Gastrocnemius medialis (tissue), 4 donors: ENCODE measurements at regions not wholly inside any gene's neighbourhood (a gene's known extent, or its start where the extent isn't known, plus 50 kb on each side); places are given as distances from the start of the nearest gene placed in this dataset.

Experiments
- ATAC-seq, 2 donors: fragments of 150-250 bp; one replicate each; pipeline ENCODE4 v1.9.1; 2016
- DNase-seq, 2 donors: peaks; one replicate each; pipeline ENCODE4 v3.0.0-alpha.2; 2019
- H3K27ac ChIP-seq, 4 donors: fragments of 200-600 bp; sonication (generic); 1 replicate in 1 of 4; 2 replicates in 3 of 4; pipeline ENCODE4 v1.5.1; 2016 to 2018; ENCODE audit warnings: mild to moderate bottlenecking in 2 of 4, moderate library complexity in 1 of 4
- H3K27me3 ChIP-seq, 3 donors: fragments of 200-600 bp; sonication (generic) in 2 of 3; 1 replicate in 1 of 3; 2 replicates in 2 of 3; pipeline versions ENCODE4 v1.5.1 to v1.6.0; 2016 to 2019; ENCODE audit warnings: mild to moderate bottlenecking in 1 of 3, moderate library complexity in 1 of 3
- H3K36me3 ChIP-seq, 2 donors: fragments of 200-600 bp; sonication (generic) in 1 of 2; one replicate each; pipeline ENCODE4 v1.5.1; 2017 to 2018
- H3K4me1 ChIP-seq, 2 donors: fragments of 200-600 bp; sonication (generic) in 1 of 2; one replicate each; pipeline ENCODE4 v1.5.1; 2016 to 2017; ENCODE audit warnings: mild to moderate bottlenecking in 2 of 2
- H3K4me3 ChIP-seq, 4 donors: fragments of 200-600 bp; sonication (generic) in 3 of 4; 1 replicate in 1 of 4; 2 replicates in 3 of 4; pipeline ENCODE4 v1.5.1; 2016 to 2019; ENCODE audit warnings: mild to moderate bottlenecking in 2 of 4
- H3K9me3 ChIP-seq, 3 donors: fragments of 200-600 bp; sonication (generic) in 2 of 3; 1 replicate in 1 of 3; 2 replicates in 2 of 3; pipeline ENCODE4 v1.5.1; 2016 to 2019
- POLR2A ChIP-seq, 2 donors: fragments of 450-650 bp; IDR thresholded peaks; one replicate each; pipeline ENCODE4 v1.6.1; 2017; ENCODE audit warnings: antibody characterized with exemption in 2 of 2, mild to moderate bottlenecking in 2 of 2, moderate library complexity in 2 of 2
- in situ Hi-C, 4 donors: fragments of 200-750 bp; cut with MboI; loops; one replicate each; pipeline versions ENCODE4 v1.15.0 to v1.8.0; 2017; ENCODE audit warnings: low sequenced_read_pairs in 4 of 4
- intact Hi-C: fragments of 100-400 bp; cut with DNase I; formaldehyde crosslinking; loops from one replicate; pipeline ENCODE4 v1.15.1; 2023; ENCODE audit warnings: low total_unique reads
- TF ChIP-seq, protein P1 (sequence below), 5 experiments: fragments of 450-650 bp in 3 of 5; fragments of 200-600 bp in 2 of 5; sonication (generic) in 2 of 5; IDR thresholded peaks in 4 of 5; conservative IDR thresholded peaks in 1 of 5; 1 replicate in 4 of 5; 2 replicates in 1 of 5; pipeline ENCODE4 v1.5.1; 2016 to 2019; ENCODE audit warnings: antibody characterized with exemption in 5 of 5, mild to moderate bottlenecking in 3 of 5, moderate library complexity in 3 of 5

DNA sequence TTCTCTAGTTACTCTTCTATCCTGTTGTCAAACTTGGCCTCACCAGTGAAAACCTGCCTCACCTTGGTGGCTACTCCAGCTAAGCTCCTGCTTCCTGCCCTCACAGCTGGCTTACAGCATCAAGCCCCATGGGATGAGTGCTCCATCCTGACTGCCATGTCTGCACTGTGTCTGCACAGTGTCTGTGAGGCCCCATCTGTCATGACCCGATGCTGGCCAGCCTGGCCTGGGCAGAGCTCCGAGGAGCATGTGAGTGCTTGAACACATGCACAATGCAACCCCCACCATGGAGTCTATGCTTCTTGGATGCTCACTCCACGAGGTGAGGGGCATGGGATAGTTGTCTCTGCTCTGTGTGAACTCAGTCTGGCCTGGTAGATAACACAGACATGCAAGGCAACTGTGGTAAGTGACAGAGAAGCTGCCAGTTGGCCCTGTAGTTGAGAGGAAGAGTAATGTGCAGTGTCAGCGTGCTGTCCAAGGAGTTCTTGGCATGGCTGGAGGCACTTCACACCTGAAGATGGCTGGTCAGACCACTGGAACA lies 207.1 kb upstream of the ZNF32 start:
- DNase-seq (no peak), ATAC-seq (no peak)
- TF ChIP-seq POLR2A (IDR thresholded peaks at IDR 0.05) = no peak
- H3K4me1 ChIP-seq = no peaks in the 10 kb centered on the region
- H3K27me3 ChIP-seq = no peaks in the 10 kb centered on the region
- in situ Hi-C loops (no loop called here), intact Hi-C loops (no loop called here)
- H3K4me3 ChIP-seq = no peak overlapping the region
- no peaks in the 10 kb centered on the region for H3K9me3 ChIP-seq
- H3K36me3 ChIP-seq = no peaks in the 10 kb centered on the region
- H3K27ac ChIP-seq = no peak overlapping the region

DNA sequence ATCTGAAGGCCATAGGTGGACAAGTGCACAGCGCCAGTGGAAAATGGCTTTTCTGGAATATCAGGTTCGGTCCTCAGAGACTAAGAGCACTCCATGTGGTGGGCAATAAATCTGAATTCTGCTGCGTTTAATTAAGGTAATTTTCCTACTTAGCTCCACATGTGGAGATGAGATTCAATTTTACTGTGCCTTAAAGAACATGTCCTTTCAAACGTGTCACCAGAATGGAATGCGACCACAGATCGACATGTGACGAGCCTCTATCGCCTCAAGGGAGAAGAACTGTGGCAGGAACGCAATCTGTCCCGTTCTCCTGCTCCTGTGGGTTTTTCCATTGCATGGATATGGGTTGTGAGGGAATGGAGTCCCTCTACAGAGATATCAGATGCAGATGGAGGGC lies 205.3 kb upstream of the ZNF32 start:
- in situ Hi-C loops = no loop called here
- H3K27ac ChIP-seq = peak overlapping the region; percentile 30 to 66 (median 42)
- H3K9me3 ChIP-seq = no peaks in the 10 kb centered on the region
- peak; percentile 50 to 53 for ATAC-seq
- H3K36me3 ChIP-seq = no peaks in the 10 kb centered on the region
- no peak overlapping the region for H3K4me3 ChIP-seq
- DNase-seq = no peak
- no peak for TF ChIP-seq POLR2A (IDR thresholded peaks at IDR 0.05)
- TF ChIP-seq, protein P1, sequence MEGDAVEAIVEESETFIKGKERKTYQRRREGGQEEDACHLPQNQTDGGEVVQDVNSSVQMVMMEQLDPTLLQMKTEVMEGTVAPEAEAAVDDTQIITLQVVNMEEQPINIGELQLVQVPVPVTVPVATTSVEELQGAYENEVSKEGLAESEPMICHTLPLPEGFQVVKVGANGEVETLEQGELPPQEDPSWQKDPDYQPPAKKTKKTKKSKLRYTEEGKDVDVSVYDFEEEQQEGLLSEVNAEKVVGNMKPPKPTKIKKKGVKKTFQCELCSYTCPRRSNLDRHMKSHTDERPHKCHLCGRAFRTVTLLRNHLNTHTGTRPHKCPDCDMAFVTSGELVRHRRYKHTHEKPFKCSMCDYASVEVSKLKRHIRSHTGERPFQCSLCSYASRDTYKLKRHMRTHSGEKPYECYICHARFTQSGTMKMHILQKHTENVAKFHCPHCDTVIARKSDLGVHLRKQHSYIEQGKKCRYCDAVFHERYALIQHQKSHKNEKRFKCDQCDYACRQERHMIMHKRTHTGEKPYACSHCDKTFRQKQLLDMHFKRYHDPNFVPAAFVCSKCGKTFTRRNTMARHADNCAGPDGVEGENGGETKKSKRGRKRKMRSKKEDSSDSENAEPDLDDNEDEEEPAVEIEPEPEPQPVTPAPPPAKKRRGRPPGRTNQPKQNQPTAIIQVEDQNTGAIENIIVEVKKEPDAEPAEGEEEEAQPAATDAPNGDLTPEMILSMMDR (IDR thresholded peaks at IDR 0.05 in 4 of 5, conservative IDR thresholded peaks at IDR 0.05 in 1 of 5) = no peak
- no peaks in the 10 kb centered on the region for H3K4me1 ChIP-seq
- intact Hi-C loops = no loop called here
- no peaks in the 10 kb centered on the region for H3K27me3 ChIP-seq

DNA sequence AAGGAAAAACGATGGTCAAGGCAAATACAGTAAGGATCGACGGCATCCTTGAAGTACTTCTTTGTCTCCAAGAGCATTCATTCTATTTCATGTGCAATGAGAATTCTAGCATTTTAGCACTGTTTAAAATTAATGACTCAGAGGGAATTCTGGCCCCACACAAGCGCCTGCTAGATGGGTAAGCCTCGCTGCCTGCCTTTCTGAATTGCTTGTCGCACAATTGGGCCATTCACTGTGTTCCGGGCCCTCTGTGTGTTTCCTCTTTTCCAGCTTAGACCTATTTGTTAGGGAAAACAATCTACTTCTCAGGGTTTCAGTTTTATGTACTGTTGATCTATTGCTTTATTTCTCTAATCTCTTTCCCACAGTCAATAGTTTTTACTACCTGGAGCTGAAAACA lies 204.7 kb upstream of the ZNF32 start:
- no peaks in the 10 kb centered on the region for H3K27me3 ChIP-seq
- TF ChIP-seq, protein P1 (IDR thresholded peaks at IDR 0.05 in 4 of 5, conservative IDR thresholded peaks at IDR 0.05 in 1 of 5) = no peak
- no peak for TF ChIP-seq POLR2A (IDR thresholded peaks at IDR 0.05)
- in situ Hi-C loops (no loop called here), intact Hi-C loops (no loop called here)
- H3K27ac ChIP-seq = peak overlapping the region; percentile 30 to 66 (median 42)
- no peak overlapping the region for H3K4me3 ChIP-seq
- no peak for ATAC-seq
- no peaks in the 10 kb centered on the region for H3K9me3 ChIP-seq
- no peaks in the 10 kb centered on the region for H3K4me1 ChIP-seq
- no peaks in the 10 kb centered on the region for H3K36me3 ChIP-seq
- no peak for DNase-seq

DNA sequence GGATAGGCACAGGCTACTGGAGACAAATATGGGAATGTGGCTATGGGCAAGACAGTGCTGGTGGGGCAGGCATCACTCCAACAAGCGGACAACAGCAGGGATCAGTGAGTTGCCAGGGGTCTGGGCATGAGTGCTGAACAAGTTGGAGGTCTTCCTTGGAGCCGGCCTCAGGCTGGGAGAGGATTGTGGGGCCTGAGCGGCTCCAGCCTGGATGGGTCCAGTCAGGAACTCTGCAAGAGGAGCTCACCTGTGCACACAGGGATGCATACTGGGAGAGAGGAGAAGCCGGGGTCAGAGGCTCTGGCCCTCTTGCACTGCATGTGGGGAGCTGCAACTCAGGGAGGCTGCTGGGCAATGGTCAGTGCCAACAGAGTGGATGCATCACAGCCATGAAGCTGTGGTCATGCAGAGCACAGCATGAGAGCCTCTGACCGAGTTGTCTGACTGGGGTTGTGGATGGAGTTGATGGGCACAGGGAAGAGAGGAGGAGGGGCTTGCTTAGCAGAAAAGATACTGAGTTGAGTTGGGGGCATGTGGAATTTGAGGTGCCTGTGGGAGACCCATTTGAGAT lies 204.0 kb upstream of the ZNF32 start:
- Histone ChIP-seq H3K27ac (peak overlapping the region in 1 of 4 donors; percentile 30), H3K27me3 (no peaks in the 10 kb centered on the region), H3K9me3 (no peaks in the 10 kb centered on the region), H3K4me3 (no peak overlapping the region), H3K36me3 (no peaks in the 10 kb centered on the region), H3K4me1 (no peaks in the 10 kb centered on the region)
- no peak for DNase-seq
- TF ChIP-seq, protein P1 (IDR thresholded peaks at IDR 0.05 in 4 of 5, conservative IDR thresholded peaks at IDR 0.05 in 1 of 5) = no peak
- TF ChIP-seq POLR2A (IDR thresholded peaks at IDR 0.05) = no peak
- in situ Hi-C loops = no loop called here
- ATAC-seq = no peak
- intact Hi-C loops = no loop called here

DNA sequence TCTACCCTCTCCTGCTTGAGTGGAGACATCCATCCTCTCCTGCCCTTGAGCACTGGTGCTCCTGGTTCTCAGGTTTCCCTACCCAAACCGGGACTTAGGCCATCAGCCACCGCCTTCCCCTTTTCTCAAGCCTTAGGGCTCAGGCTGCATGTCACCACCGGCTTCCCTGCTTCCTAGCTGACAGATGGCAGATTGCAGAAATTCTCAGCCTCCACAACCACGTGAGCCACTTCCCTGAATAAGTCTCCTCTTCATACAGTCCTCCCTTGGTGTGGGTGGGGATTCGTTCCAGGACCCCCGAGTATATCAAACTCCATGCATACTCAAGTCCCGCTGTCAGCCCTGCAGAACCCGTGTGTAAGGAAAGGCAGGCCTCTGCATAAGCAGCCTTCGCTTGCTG lies 203.5 kb upstream of the ZNF32 start:
- intact Hi-C loops = no loop called here
- DNase-seq = no peak
- TF ChIP-seq, protein P1 (IDR thresholded peaks at IDR 0.05 in 4 of 5, conservative IDR thresholded peaks at IDR 0.05 in 1 of 5) = no peak
- no peak for TF ChIP-seq POLR2A (IDR thresholded peaks at IDR 0.05)

More for the DNA sequence above, 203.5 kb upstream of the ZNF32 start:
- in situ Hi-C loops = no loop called here
- no peak for ATAC-seq
- Histone ChIP-seq H3K9me3 (no peaks in the 10 kb centered on the region), H3K36me3 (no peaks in the 10 kb centered on the region), H3K27me3 (no peaks in the 10 kb centered on the region), H3K4me3 (no peak overlapping the region), H3K4me1 (no peaks in the 10 kb centered on the region), H3K27ac (no peak overlapping the region)
